Muscle of leg (tissue), 3 donors: ENCODE measurements at regions not wholly inside any gene's neighbourhood (a gene's known extent, or its start where the extent isn't known, plus 50 kb on each side); places are given as distances from the start of the nearest gene placed in this dataset.

ENCODE experiments used
- DNase-seq: peaks from one replicate; pipeline ENCODE4 v3.0.0; 2013
- H3K27ac ChIP-seq: one replicate; pipeline ENCODE4 v1.5.1; 2013; ENCODE audit warnings: mild to moderate bottlenecking, low read length, control low read depth
- H3K27me3 ChIP-seq: one replicate; pipeline ENCODE4 v1.6.1; 2013; ENCODE audit warnings: low read length; ENCODE audit not compliant: control insufficient read depth, insufficient read depth
- H3K36me3 ChIP-seq: one replicate; pipeline ENCODE4 v1.6.1; 2013; ENCODE audit warnings: low read length; ENCODE audit not compliant: control insufficient read depth, insufficient read depth
- H3K4me1 ChIP-seq: one replicate; pipeline ENCODE4 v1.6.1; 2013; ENCODE audit warnings: low read length; ENCODE audit not compliant: control insufficient read depth, insufficient read depth
- H3K4me3 ChIP-seq: one replicate; pipeline ENCODE4 v1.5.1; 2013; ENCODE audit warnings: low read length, control low read depth
- H3K9me3 ChIP-seq: replicated peaks from 2 replicates; pipeline ENCODE4 v1.6.1; 2013; ENCODE audit warnings: low read depth, low read length; ENCODE audit not compliant: control insufficient read depth
- WGBS: methylation state at CpG from one replicate; pipeline ENCODE4 v1.1.5; 2013; ENCODE audit warnings: missing lambda C conversion rate; ENCODE audit not compliant: insufficient coverage; 5-methylcytosine and 5-hydroxymethylcytosine counted together

DNA sequence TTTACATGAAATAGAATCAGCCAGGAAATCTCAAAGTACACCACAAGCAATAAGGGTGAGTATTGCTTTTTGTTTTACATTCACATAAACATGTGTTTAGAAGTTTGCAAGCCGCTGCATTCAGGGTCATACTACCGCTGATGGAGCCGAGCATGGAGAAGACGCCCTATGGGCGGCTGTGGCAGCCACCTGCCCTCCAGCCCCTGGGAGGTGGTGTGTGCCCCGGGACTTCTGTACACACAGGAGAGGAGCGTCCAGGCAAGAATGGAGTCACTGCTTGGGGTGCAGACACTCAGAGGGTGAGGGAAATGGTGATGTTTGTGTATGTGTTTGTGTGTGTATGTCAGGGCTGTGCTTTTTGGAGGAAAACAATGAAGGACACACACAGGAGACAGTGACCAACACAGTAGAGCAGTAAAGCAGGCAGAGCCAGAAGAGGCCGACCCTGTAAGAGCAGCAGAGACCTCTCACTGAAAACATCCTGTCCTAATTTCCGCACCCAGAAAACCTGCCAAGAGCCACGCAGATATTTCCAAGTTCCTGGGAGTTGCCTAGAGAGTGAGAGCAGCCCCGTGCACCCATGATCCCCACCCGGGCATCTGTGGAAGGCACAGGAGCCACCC lies 108.1 kb upstream of the GJB6 start:
- no peak overlapping the region for H3K27ac ChIP-seq
- H3K27me3 ChIP-seq = no peaks in the 10 kb centered on the region
- DNase-seq = peak; percentile 49
- H3K4me1 ChIP-seq = no peaks in the 10 kb centered on the region
- H3K9me3 ChIP-seq = no peaks in the 10 kb centered on the region
- 65% methylated on average over 8 of the region's 12 CpGs for WGBS
- no peak overlapping the region for H3K4me3 ChIP-seq
- H3K36me3 ChIP-seq = no peaks in the 10 kb centered on the region

GRCh38 chr13:20337884-20338551 lies 105.9 kb upstream of the GJB6 start:
- H3K9me3 ChIP-seq = no peaks in the 10 kb centered on the region
- no peak overlapping the region for H3K27ac ChIP-seq
- H3K4me1 ChIP-seq = no peaks in the 10 kb centered on the region
- WGBS = 100% methylated on average over 2 of the region's 5 CpGs
- H3K36me3 ChIP-seq = no peaks in the 10 kb centered on the region
- no peak overlapping the region for H3K4me3 ChIP-seq
- H3K27me3 ChIP-seq = no peaks in the 10 kb centered on the region
- DNase-seq = no peak

DNA sequence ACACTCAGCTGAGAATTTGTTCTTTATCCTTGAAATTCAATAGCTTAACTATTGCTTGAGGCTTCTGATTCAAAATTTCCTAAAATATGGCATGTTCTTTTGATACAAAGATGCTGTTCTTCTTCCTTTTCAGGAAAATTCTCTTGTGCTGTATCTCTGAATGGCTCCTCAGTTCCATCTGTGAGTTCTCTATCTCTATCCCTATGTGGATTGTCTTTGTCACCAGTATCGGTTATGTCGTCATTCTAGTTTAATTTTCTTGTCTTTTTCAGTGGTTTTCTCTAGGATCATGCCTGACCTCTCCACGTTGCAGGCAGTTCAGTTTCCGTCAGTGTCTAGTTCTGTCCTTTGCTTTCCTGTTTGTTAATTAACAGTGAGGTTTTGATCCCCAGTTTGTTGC lies 104.6 kb upstream of the GJB6 start:
- no CpG with 5 or more reads among the region's 4 CpGs for WGBS
- Histone ChIP-seq H3K27ac (no peak overlapping the region), H3K4me3 (no peak overlapping the region), H3K27me3 (no peaks in the 10 kb centered on the region), H3K36me3 (no peaks in the 10 kb centered on the region), H3K4me1 (peaks cover 3% of the 10 kb centered on the region), H3K9me3 (no peaks in the 10 kb centered on the region)
- no peak for DNase-seq

- Histone ChIP-seq H3K27ac (no peak overlapping the region), H3K36me3 (no peaks in the 10 kb centered on the region), H3K4me3 (no peak overlapping the region), H3K27me3 (no peaks in the 10 kb centered on the region), H3K4me1 (peaks cover 3% of the 10 kb centered on the region), H3K9me3 (no peaks in the 10 kb centered on the region)
- 71% methylated on average over 6 of the region's 6 CpGs for WGBS
- no peak for DNase-seq
Measured at GRCh38 chr13:20334309-20334708, 102.2 kb upstream of the GJB6 start.

GRCh38 chr13:20332361-20333096 lies 100.4 kb upstream of the GJB6 start:
- peak; percentile 5 for DNase-seq
- Histone ChIP-seq H3K4me1 (peaks cover 3% of the 10 kb centered on the region), H3K4me3 (no peak overlapping the region), H3K27me3 (no peaks in the 10 kb centered on the region), H3K27ac (no peak overlapping the region), H3K9me3 (no peaks in the 10 kb centered on the region), H3K36me3 (no peaks in the 10 kb centered on the region)
- WGBS = 47% methylated on average over 3 of the region's 7 CpGs

- Histone ChIP-seq H3K36me3 (no peaks in the 10 kb centered on the region), H3K27ac (no peak overlapping the region), H3K9me3 (no peaks in the 10 kb centered on the region), H3K27me3 (no peaks in the 10 kb centered on the region), H3K4me3 (no peak overlapping the region), H3K4me1 (peaks cover 3% of the 10 kb centered on the region)
- no peak for DNase-seq
- 73% methylated on average over 6 of the region's 7 CpGs for WGBS
Measured at GRCh38 chr13:20331949-20332348, 99.8 kb upstream of the GJB6 start.

DNA sequence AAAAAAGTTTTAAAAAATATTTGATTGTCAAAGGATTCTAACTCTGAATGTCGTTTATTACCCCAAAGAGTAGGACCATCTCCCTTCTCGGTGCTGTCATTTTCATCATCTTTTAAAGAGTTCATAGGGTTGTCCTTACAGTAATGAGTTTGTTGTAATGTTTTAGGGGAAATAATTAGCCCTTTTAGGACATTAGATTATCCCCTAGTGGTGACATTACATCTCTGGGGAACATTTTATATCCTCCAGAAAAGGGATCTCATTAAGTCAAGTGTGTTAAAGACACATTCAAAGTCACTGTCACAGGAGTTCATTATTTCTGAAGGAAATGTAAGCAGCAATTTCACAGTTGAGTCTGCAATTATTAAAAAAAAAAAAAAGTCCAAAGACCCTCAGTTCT lies 99.3 kb upstream of the GJB6 start:
- no peak for DNase-seq
- H3K36me3 ChIP-seq = no peaks in the 10 kb centered on the region
- WGBS = no CpG with 5 or more reads among the region's 2 CpGs
- peaks cover 3% of the 10 kb centered on the region for H3K4me1 ChIP-seq
- no peak overlapping the region for H3K27ac ChIP-seq
- no peaks in the 10 kb centered on the region for H3K27me3 ChIP-seq
- H3K9me3 ChIP-seq = peaks cover 2% of the 10 kb centered on the region
- H3K4me3 ChIP-seq = no peak overlapping the region

- no peak for DNase-seq
- 78% methylated on average over 2 of the region's 3 CpGs for WGBS
- no peaks in the 10 kb centered on the region for H3K4me1 ChIP-seq
- H3K27ac ChIP-seq = no peak overlapping the region
- H3K27me3 ChIP-seq = no peaks in the 10 kb centered on the region
- H3K36me3 ChIP-seq = no peaks in the 10 kb centered on the region
- H3K9me3 ChIP-seq = peaks cover 11% of the 10 kb centered on the region
- no peak overlapping the region for H3K4me3 ChIP-seq
Measured at GRCh38 chr13:20326809-20327208, 94.7 kb upstream of the GJB6 start.

GRCh38 chr13:20326276-20326675 lies 94.2 kb upstream of the GJB6 start:
- no peak overlapping the region for H3K27ac ChIP-seq
- WGBS = 79% methylated on average over 5 of the region's 7 CpGs
- no peak overlapping the region for H3K4me3 ChIP-seq
- no peaks in the 10 kb centered on the region for H3K4me1 ChIP-seq
- H3K27me3 ChIP-seq = no peaks in the 10 kb centered on the region
- H3K9me3 ChIP-seq = peaks cover 11% of the 10 kb centered on the region
- DNase-seq = no peak
- no peaks in the 10 kb centered on the region for H3K36me3 ChIP-seq

GRCh38 chr13:20320885-20321284 lies 88.8 kb upstream of the GJB6 start:
- WGBS = 91% methylated on average over 3 of the region's 8 CpGs
- no peak overlapping the region for H3K4me3 ChIP-seq
- no peaks in the 10 kb centered on the region for H3K4me1 ChIP-seq
- no peaks in the 10 kb centered on the region for H3K27me3 ChIP-seq
- no peaks in the 10 kb centered on the region for H3K36me3 ChIP-seq
- peaks cover 6% of the 10 kb centered on the region for H3K9me3 ChIP-seq
- no peak overlapping the region for H3K27ac ChIP-seq
- no peak for DNase-seq
